ENCODE measurements at regions not wholly inside any gene's neighbourhood (a gene's known extent, or its start where the extent isn't known, plus 50 kb on each side); places are given as distances from the start of the nearest gene placed in this dataset.

- DNase-seq = no peak
Measured at GRCh38 chr11:16418428-16419097, 62.2 kb upstream of the SOX6 start.

- no peak for DNase-seq
Measured at GRCh38 chr11:16412525-16413172, 56.3 kb upstream of the SOX6 start.

- no peak for DNase-seq
Measured at GRCh38 chr11:16410479-16410878, 54.1 kb upstream of the SOX6 start.

GRCh38 chr11:16408619-16409018 lies 52.3 kb upstream of the SOX6 start:
- no peak for DNase-seq

- no peak for DNase-seq
Measured at GRCh38 chr11:16406226-16406625, 49.9 kb upstream of the SOX6 start.
